HG02623 (cell line): ENCODE measurements at regions not wholly inside any gene's neighbourhood (a gene's known extent, or its start where the extent isn't known, plus 50 kb on each side); places are given as distances from the start of the nearest gene placed in this dataset.

Experiments used
- ATAC-seq: cut with Tn5 transposase; IDR thresholded peaks from one replicate; pipeline ENCODE4 v1.9.1; 2021; ENCODE audit warnings: moderate library complexity; ENCODE audit not compliant: unreplicated experiment

GRCh38 chr2:215609089-215610032 is 173.5 kb upstream of the FN1 start:
- ATAC-seq, result no peak

GRCh38 chr2:215607766-215608165 is 171.9 kb upstream of the FN1 start:
- no peak for ATAC-seq

- no peak for ATAC-seq
Measured at GRCh38 chr2:215606219-215606618, 170.4 kb upstream of the FN1 start.

- no peak for ATAC-seq
Measured at GRCh38 chr2:215605214-215605613, 169.3 kb upstream of the FN1 start.

- no peak for ATAC-seq
Measured at GRCh38 chr2:215604606-215605005, 168.7 kb upstream of the FN1 start.

GRCh38 chr2:215603440-215603839 is 167.6 kb upstream of the FN1 start:
- no peak for ATAC-seq

- ATAC-seq, result no peak
Measured at GRCh38 chr2:215602997-215603396, 167.1 kb upstream of the FN1 start.

GRCh38 chr2:215601990-215602721 is 166.3 kb upstream of the FN1 start:
- ATAC-seq, result no peak

GRCh38 chr2:215601526-215601925 is 165.7 kb upstream of the FN1 start:
- ATAC-seq, result no peak

GRCh38 chr2:215598376-215598975 is 162.6 kb upstream of the FN1 start:
- ATAC-seq, result no peak

GRCh38 chr2:215597577-215597976 is 161.7 kb upstream of the FN1 start:
- no peak for ATAC-seq

GRCh38 chr2:215594766-215595165 is 158.9 kb upstream of the FN1 start:
- no peak for ATAC-seq

GRCh38 chr2:215590010-215590745 is 154.3 kb upstream of the FN1 start:
- ATAC-seq, result no peak

- no peak for ATAC-seq
Measured at GRCh38 chr2:215583881-215584280, 148.0 kb upstream of the FN1 start.

- no peak for ATAC-seq
Measured at GRCh38 chr2:215579809-215580208, 143.9 kb upstream of the FN1 start.

GRCh38 chr2:215577356-215577755 is 141.5 kb upstream of the FN1 start:
- ATAC-seq, result no peak

GRCh38 chr2:215576572-215576971 is 140.7 kb upstream of the FN1 start:
- no peak for ATAC-seq

GRCh38 chr2:215573496-215573895 is 137.6 kb upstream of the FN1 start:
- no peak for ATAC-seq

- ATAC-seq, result no peak
Measured at GRCh38 chr2:215572341-215572848, 136.5 kb upstream of the FN1 start.

GRCh38 chr2:215571689-215572088 is 135.8 kb upstream of the FN1 start:
- no peak for ATAC-seq

GRCh38 chr2:215567504-215567903 is 131.6 kb upstream of the FN1 start:
- no peak for ATAC-seq
